Pancreas (tissue), 10 donors: ENCODE measurements at regions not wholly inside any gene's neighbourhood (a gene's known extent, or its start where the extent isn't known, plus 50 kb on each side); places are given as distances from the start of the nearest gene placed in this dataset.
"Not testable (repeated sequence)": the region's sequence is repeated elsewhere in the genome, so short reads cannot be mapped to it uniquely, and the experiment has no call there.

ENCODE experiments used
- ATAC-seq, 4 donors: fragments of 200-7000 bp; cut with Tn5 transposase; one replicate each; pipeline versions ENCODE4 v1.8.0 to v1.9.1; 2020; ENCODE audit warnings: mild to moderate bottlenecking in 4 of 4, moderate library complexity in 4 of 4
- DNase-seq, 6 donors: peaks; one replicate each; pipeline ENCODE4 v3.0.0-alpha.2; 2020
- FAIRE-seq: peaks from 2 replicates; lab custom pipeline; 2012; peaks lifted over from hg19 to GRCh38; lab: Jason Lieb, UNC
- H3K27ac ChIP-seq, 4 donors: fragments of 200-600 bp; sonication (generic); 1 replicate in 3 of 4; 2 replicates in 1 of 4; pipeline versions ENCODE4 v1.5.0 to v1.8.0; 2020
- H3K27me3 ChIP-seq, 4 donors: fragments of 200-600 bp; one replicate each; pipeline ENCODE4 v1.8.0; 2021
- H3K36me3 ChIP-seq, 3 donors: fragments of 200-600 bp; sonication (generic) in 1 of 3; one replicate each; pipeline versions ENCODE4 v1.5.0 to v1.8.0; 2020 to 2021
- H3K4me1 ChIP-seq, 3 donors: fragments of 200-600 bp; one replicate each; pipeline ENCODE4 v1.8.0; 2021
- H3K4me3 ChIP-seq, 4 donors: fragments of 200-600 bp; sonication (generic) in 2 of 4; one replicate each; pipeline versions ENCODE4 v1.5.0 to v1.8.0; 2020 to 2021
- H3K9me3 ChIP-seq, 4 donors: fragments of 200-600 bp; one replicate each; pipeline ENCODE4 v1.8.0; 2021
- CTCF ChIP-seq, 4 donors: fragments of 200-600 bp; sonication (generic) in 3 of 4; IDR thresholded peaks; one replicate each; pipeline versions ENCODE4 v1.5.0 to v1.8.0; 2021; ENCODE audit warnings: antibody characterized with exemption in 4 of 4
- WGBS, 2 donors: extraction: QIAGEN DNeasy Blood & Tissue Kit; methylation state at CpG; one replicate each; pipeline ENCODE4 v1.1.7; 2013; 5-methylcytosine and 5-hydroxymethylcytosine counted together
- intact Hi-C, 3 donors: fragments of 100-400 bp; cut with DNase I; formaldehyde crosslinking; loops; one replicate each; pipeline versions ENCODE4 v1.11.1 to v1.14.2; 2022
- donor health status: healthy with polysubstance abuse.
- donor health status: DM: no; HTN: no; CAD: no; lungs with moderate emphysema.
- donor health status: DM: no; HTN: no; CAD: no.
- donor health status: control.
- donor health status: control.
- donor health status: Bipolar disorder and iron deficiency.
- donor health status: DM: yes; HTN: yes; CAD: no.
- donor health status: DM: no; HTN: no; CAD: no.
- donor health status: DM: no; HTN: no; CAD: no.
- donor health status: DM: yes; HTN: yes; CAD: no.

GRCh38 chr3:16013568-16013967 is 160.9 kb upstream of the GALNT15 start:
- FAIRE-seq (no peak), ATAC-seq (no peak), DNase-seq (no peak)
- no peaks in the 10 kb centered on the region for H3K4me1 ChIP-seq
- 81 to 84% methylated on average over 2 of the region's 2 CpGs for WGBS, 2 donors
- no peaks in the 10 kb centered on the region for H3K27me3 ChIP-seq
- no peak overlapping the region for H3K4me3 ChIP-seq
- no peak for TF ChIP-seq CTCF (IDR thresholded peaks at IDR 0.05)
- H3K27ac ChIP-seq, result no peak overlapping the region
- H3K9me3 ChIP-seq, result no peaks in the 10 kb centered on the region
- intact Hi-C loops, result no loop called here
- no peaks in the 10 kb centered on the region for H3K36me3 ChIP-seq

GRCh38 chr3:16021801-16022200 is 152.7 kb upstream of the GALNT15 start:
- DNase-seq, FAIRE-seq, H3K4me3 ChIP-seq, H3K9me3 ChIP-seq, intact Hi-C loops, ATAC-seq, H3K36me3 ChIP-seq, H3K4me1 ChIP-seq, H3K27me3 ChIP-seq, H3K27ac ChIP-seq: not testable (repeated sequence)
- 83 to 86% methylated on average over 4 of the region's 4 CpGs for WGBS, 2 donors

- DNase-seq, H3K4me3 ChIP-seq, ATAC-seq, FAIRE-seq, H3K27me3 ChIP-seq, H3K36me3 ChIP-seq, H3K9me3 ChIP-seq, intact Hi-C loops, H3K4me1 ChIP-seq, H3K27ac ChIP-seq: not testable (repeated sequence)
- 90 to 96% methylated on average over 4 of the region's 4 CpGs for WGBS, 2 donors
Measured at GRCh38 chr3:16023881-16024280, 150.6 kb upstream of the GALNT15 start.

- no peak for TF ChIP-seq CTCF (IDR thresholded peaks at IDR 0.05)
- no peaks in the 10 kb centered on the region for H3K27me3 ChIP-seq
- intact Hi-C loops, result no loop called here
- H3K27ac ChIP-seq, result no peak overlapping the region
- 60 to 73% methylated on average over 1 of the region's 1 CpG for WGBS, 2 donors
- no peaks in the 10 kb centered on the region for H3K9me3 ChIP-seq
- DNase-seq (no peak), FAIRE-seq (no peak), ATAC-seq (no peak)
- H3K36me3 ChIP-seq, result no peaks in the 10 kb centered on the region
- no peak overlapping the region for H3K4me3 ChIP-seq
- H3K4me1 ChIP-seq, result no peaks in the 10 kb centered on the region
Measured at GRCh38 chr3:16024548-16024947, 149.9 kb upstream of the GALNT15 start.

GRCh38 chr3:16026753-16027152 is 147.7 kb upstream of the GALNT15 start:
- no peak for TF ChIP-seq CTCF (IDR thresholded peaks at IDR 0.05)
- no peak overlapping the region for H3K27ac ChIP-seq
- no peaks in the 10 kb centered on the region for H3K4me1 ChIP-seq
- intact Hi-C loops, result no loop called here
- 25 to 36% methylated on average over 3 of the region's 3 CpGs for WGBS, 2 donors
- no peaks in the 10 kb centered on the region for H3K9me3 ChIP-seq
- DNase-seq (no peak), FAIRE-seq (no peak), ATAC-seq (no peak)
- H3K27me3 ChIP-seq, result no peaks in the 10 kb centered on the region
- H3K36me3 ChIP-seq, result no peaks in the 10 kb centered on the region
- no peak overlapping the region for H3K4me3 ChIP-seq

GRCh38 chr3:16028604-16029003 is 145.9 kb upstream of the GALNT15 start:
- H3K27me3 ChIP-seq, result no peaks in the 10 kb centered on the region
- no peaks in the 10 kb centered on the region for H3K9me3 ChIP-seq
- intact Hi-C loops, result no loop called here
- DNase-seq, result no peak
- H3K36me3 ChIP-seq, result no peaks in the 10 kb centered on the region
- no peak overlapping the region for H3K4me3 ChIP-seq
- WGBS, 2 donors, result 87 to 92% methylated on average over 2 of the region's 2 CpGs
- TF ChIP-seq CTCF (IDR thresholded peaks at IDR 0.05), result no peak
- H3K27ac ChIP-seq, result no peak overlapping the region
- H3K4me1 ChIP-seq, result no peaks in the 10 kb centered on the region
- ATAC-seq, result no peak
- no peak for FAIRE-seq
